ENCODE measurements at regions not wholly inside any gene's neighbourhood (a gene's known extent, or its start where the extent isn't known, plus 50 kb on each side); places are given as distances from the start of the nearest gene placed in this dataset.

DNA sequence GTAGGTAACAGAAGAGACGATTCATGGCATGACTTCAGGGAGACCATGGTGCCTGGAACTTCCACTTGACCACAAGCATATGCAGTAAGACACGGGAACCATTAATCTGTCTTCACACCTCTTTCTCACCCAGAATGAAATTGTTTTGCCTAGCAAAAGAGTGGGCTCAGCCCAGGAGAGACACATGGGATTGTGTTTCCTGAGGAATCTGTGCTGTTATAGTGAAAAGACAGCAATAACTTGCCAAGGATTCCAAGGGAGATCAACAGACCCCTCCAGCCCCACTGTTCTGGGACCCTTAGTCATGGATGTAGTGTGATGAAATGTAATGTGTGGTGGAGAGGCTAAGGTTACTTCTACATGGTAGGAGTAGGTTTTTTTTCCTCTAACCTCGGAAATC lies 192.5 kb upstream of the NPVF start:
- no peak for TF ChIP-seq EZH2 (IDR thresholded peaks at IDR 0.05; ENCODE audit: borderline replicate concordance, insufficient read depth, low read depth, low read length, poor library complexity, severe bottlenecking)
- TF ChIP-seq, protein P1, sequence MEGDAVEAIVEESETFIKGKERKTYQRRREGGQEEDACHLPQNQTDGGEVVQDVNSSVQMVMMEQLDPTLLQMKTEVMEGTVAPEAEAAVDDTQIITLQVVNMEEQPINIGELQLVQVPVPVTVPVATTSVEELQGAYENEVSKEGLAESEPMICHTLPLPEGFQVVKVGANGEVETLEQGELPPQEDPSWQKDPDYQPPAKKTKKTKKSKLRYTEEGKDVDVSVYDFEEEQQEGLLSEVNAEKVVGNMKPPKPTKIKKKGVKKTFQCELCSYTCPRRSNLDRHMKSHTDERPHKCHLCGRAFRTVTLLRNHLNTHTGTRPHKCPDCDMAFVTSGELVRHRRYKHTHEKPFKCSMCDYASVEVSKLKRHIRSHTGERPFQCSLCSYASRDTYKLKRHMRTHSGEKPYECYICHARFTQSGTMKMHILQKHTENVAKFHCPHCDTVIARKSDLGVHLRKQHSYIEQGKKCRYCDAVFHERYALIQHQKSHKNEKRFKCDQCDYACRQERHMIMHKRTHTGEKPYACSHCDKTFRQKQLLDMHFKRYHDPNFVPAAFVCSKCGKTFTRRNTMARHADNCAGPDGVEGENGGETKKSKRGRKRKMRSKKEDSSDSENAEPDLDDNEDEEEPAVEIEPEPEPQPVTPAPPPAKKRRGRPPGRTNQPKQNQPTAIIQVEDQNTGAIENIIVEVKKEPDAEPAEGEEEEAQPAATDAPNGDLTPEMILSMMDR (IDR thresholded peaks at IDR 0.05): no peak
